GM12872 (cell line): ENCODE measurements at regions not wholly inside any gene's neighbourhood (a gene's known extent, or its start where the extent isn't known, plus 50 kb on each side); places are given as distances from the start of the nearest gene placed in this dataset.

Experiments
- TF ChIP-seq, protein P1 (sequence below): IDR thresholded peaks from 3 replicates; pipeline ENCODE4 v1.5.1; 2011; ENCODE audit warnings: low read depth, mild to moderate bottlenecking, low read length, moderate library complexity; ENCODE audit not compliant: insufficient read depth

DNA sequence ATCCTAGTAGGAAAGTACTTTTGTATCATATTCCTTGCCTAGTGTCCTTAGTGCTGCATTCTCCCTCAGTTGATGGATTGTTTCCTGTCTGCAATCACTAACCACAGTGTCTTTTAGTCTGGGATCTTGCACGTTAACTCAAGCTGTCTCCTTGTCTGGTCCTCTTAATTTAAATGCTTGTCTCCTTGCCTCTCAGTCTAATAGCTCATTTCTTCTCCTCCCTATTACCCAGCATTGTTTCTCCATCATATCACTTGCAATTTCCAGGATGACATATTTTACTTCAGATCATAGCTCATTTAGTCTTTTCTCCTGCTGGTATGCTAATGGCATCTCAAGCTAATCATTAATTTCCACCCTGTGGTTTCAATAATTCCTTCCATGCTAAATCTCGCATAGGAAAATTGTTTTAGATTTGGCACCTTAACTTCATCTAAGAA lies 2052.0 kb upstream of the C9orf72 start:
- TF ChIP-seq, protein P1, sequence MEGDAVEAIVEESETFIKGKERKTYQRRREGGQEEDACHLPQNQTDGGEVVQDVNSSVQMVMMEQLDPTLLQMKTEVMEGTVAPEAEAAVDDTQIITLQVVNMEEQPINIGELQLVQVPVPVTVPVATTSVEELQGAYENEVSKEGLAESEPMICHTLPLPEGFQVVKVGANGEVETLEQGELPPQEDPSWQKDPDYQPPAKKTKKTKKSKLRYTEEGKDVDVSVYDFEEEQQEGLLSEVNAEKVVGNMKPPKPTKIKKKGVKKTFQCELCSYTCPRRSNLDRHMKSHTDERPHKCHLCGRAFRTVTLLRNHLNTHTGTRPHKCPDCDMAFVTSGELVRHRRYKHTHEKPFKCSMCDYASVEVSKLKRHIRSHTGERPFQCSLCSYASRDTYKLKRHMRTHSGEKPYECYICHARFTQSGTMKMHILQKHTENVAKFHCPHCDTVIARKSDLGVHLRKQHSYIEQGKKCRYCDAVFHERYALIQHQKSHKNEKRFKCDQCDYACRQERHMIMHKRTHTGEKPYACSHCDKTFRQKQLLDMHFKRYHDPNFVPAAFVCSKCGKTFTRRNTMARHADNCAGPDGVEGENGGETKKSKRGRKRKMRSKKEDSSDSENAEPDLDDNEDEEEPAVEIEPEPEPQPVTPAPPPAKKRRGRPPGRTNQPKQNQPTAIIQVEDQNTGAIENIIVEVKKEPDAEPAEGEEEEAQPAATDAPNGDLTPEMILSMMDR, result no peak

DNA sequence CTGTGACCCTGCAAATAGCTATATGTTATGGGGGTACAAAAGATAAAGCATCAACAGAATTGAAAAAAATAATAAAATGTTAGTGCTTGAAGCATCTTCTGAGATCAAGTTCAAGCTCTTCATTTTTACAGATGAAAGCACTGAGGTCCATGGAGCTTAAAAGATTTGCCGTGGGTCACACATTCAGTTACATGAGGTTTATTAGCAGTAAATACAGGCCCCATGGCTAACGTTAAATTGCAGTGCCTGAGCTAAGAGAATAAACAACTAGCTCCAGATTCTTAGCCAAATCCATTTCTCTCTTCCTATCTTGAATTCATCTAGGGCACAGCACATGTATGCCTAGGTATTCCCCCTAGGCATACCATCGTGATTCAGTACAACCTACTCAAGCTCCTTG lies 2052.7 kb upstream of the C9orf72 start:
- TF ChIP-seq, protein P1, result no peak

DNA sequence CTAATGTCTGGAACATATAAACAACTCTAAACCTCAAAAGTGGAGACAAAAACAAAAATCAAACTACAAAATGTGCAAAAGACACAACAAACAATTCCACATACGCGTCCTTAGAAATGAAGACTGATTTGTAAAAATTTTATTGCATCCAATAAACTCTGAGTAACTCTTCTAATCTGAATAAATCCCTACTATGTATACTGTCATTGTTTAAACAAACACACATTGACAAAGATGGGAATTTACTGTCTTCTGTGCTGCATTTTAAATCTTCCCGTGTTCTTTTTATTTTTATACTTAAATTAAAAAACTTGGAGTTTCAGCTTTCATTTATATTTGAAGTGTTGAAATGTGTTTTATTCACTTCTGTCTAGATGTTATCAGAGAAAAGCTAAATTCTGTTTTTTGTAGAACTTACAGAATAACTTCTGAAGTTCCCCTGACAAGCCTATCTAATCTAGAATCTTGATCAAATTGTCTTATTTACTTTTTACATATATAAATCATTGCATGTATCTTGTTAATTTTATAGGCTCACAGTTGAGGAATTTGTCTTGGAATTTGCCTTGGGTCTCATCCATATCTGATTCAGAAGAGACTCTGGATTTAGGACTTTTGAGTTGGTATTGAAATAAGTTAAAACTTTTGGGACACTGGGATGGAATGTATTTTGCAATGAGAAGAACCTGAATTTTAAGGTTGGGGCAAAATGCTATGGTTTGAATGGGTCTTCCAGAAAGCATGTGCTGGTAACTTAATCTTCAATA lies 2064.4 kb upstream of the C9orf72 start:
- TF ChIP-seq, protein P1, result no peak

DNA sequence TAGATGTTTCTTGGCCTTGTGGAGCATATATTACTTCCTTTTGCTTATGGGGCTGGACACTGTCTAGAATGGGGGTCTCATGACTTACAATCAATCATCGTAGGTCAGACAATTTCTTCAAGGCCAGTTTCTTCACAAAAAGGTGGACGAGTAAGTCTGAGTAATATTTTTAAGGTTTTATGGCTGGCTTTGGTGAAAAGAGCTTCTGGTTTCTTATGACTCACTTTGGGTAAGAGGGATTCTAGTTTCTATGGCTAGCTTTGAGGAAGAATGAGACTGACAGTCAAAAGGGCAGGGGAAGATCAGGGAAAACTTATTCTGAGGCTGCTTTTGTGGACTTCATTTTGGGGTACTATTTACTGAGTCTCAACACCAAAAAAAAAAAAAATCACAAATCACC lies 2067.2 kb upstream of the C9orf72 start:
- TF ChIP-seq, protein P1, result no peak

DNA sequence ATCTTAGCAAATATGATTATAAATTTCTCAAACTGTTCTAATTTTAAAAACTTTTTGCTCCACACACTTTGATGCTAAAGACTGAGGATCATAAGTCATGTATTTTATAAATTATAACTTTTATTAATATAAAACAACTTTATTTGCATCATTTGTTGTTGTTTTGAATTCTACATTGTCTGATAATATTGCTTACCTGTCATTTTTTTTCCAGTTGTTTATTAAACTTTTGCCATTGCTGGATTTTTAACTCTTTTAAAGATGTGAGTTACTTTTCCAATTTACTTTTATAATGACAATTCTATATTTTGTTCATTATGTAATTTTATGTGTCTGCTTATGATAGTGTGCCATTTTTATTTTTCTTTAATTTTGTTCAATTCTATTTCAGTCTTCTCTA lies 2071.2 kb upstream of the C9orf72 start:
- TF ChIP-seq, protein P1, result no peak

DNA sequence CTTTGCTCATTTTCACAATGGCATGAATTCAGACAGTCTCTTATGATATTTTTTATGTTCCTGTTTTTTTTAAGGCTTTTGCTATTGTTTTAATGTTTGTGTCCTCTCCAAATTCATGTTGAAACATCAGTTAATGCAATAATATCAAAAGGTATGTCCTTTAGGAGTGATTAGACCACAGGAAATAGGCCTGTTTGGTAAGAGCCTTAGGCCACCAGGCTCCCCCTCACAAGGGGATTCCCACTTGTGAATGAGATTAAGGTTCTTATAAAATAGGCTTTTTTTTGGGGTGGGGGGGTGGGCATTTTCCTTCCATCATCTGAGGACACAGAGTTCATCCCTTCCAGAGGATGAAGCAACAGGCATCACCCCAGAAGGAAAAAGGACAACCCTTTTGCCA lies 2074.2 kb upstream of the C9orf72 start:
- TF ChIP-seq, protein P1, result no peak

DNA sequence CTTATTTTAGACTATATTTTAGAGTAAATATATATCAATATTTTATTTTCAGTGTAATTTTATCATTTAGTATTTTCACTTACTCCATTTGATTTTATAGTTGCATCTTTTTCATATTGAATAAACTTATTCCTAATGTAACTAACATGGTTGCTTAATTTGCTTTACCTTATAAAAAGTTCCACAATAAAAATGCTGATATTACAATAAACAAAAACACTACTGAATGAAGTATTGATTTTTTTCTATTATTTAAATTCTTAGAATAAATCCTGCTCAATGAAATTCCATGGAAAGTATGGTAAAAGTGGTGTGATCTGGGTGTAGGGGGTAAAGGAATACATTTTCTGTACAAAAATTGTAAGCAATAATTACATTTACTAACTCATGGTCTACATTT lies 2074.9 kb upstream of the C9orf72 start:
- TF ChIP-seq, protein P1, result no peak
